ENCODE measurements at regions not wholly inside any gene's neighbourhood (a gene's known extent, or its start where the extent isn't known, plus 50 kb on each side); places are given as distances from the start of the nearest gene placed in this dataset.
"Not testable (repeated sequence)": the region's sequence is repeated elsewhere in the genome, so short reads cannot be mapped to it uniquely, and the experiment has no call there.

GRCh38 chr3:127045435-127046045, 62.6 kb downstream of the PLXNA1 start:
- DNase-seq = no peak

DNA sequence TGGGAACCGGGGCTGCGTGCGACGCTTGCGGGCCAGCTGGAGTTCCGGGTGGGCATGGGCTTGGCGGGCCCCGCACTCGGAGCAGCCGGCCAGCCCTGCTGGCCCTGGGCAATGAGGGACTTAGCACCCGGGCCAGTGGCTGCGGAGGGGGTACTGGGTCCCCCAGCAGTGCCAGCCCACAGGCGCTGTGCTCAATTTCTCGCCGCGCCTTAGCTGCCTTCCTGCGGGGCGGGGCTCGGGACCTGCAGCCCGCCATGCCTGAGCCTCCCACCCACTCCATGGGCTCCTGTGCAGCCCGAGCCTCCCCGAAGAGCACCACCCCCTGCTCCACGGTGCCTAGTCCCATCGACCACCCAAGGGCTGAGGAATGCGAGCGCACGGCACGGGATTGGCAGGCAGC, 63.8 kb downstream of the PLXNA1 start:
- DNase-seq = not testable (repeated sequence)

- no peak for DNase-seq
These were observed 66.5 kb downstream of the PLXNA1 start for GRCh38 chr3:127049393-127049792.

GRCh38 chr3:127050733-127051132, 67.8 kb downstream of the PLXNA1 start:
- DNase-seq = no peak

- DNase-seq = no peak
These were observed 69.2 kb downstream of the PLXNA1 start for GRCh38 chr3:127052121-127052561.

DNA sequence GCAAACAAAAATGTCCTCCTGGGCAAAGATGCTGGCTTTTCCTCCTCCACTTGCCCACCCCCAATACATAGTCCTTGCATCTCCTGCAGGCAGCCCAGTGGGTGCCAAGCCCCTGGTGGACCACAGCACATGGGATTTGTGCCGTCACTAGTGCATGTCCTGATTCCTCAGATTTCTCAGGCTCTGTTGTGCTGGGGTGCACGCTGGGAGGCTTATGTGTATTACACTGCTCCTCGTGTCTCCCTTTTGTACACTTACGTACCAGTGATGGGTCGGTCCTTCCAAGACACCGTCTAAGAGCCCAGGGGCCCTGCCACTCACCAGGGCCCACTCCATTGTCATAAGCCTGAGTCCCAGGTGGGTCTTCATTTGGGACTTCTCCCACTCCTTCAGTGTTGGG, 70.1 kb downstream of the PLXNA1 start:
- no peak for DNase-seq

DNA sequence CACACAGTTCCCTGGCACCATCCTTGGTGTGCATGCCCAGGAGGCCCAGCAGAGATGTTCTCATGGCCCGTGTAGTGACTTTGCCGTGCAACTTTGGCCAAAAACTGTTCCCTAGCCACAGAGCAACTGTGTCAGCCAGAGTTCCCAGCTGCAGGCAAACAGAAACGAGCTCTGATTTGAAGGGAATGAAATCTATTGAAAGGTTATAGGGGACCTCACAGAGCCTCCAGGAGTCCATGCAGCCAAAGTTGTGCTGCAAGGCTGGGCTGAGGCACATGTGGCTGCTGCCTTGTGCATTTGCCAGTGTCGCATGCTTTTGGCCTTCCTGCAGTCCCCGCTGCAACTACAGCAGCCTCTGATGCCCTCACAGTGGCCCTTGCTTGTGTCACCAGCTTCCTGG, 70.5 kb downstream of the PLXNA1 start:
- no peak for DNase-seq

DNA sequence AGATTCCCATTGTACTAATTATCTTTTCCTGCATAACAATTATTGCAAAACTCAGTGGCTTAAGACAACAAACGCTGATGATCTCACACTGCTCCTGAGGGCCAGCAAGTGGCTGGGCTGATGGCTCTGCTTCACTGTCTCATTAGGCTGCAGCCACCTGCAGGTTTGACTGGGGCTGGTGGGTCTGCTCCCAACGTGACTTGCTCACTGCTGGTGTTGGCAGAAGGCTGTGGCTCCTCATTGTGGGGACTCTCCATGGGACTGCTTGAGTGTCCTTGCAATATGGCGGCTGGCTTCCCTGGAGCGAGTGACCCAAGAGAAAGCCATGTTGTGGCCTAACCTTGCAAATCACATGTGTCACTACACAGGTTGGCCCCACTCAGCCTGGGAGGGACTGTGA, 71.1 kb downstream of the PLXNA1 start:
- DNase-seq = no peak

GRCh38 chr3:127056281-127056680, 73.4 kb downstream of the PLXNA1 start:
- DNase-seq = no peak

- DNase-seq = no peak
These were observed 74.1 kb downstream of the PLXNA1 start for GRCh38 chr3:127056976-127057375.

- DNase-seq = no peak
These were observed 76.2 kb downstream of the PLXNA1 start for GRCh38 chr3:127059072-127059471.

DNA sequence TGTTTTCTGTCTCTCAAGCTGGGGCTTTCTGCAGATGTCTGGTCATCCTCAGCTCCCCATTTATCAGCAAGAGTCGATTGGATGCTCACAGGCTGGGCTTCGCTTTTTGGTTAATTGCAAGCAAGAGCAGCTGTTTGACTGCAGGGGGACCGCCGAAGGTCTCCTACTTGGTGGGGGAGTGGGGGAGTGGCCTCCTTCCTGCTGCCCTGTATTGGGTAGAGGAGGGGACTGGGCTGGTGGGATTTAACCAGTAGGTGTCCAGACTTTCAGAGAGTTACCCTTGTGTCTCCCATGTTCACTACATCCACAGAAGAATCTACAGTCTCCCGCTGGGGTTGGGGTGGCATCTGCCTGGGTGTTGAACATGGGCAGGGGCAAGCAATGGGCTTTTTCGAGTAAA, 78.7 kb downstream of the PLXNA1 start:
- no peak for DNase-seq

GRCh38 chr3:127062926-127063325, 80.0 kb downstream of the PLXNA1 start:
- DNase-seq = no peak

GRCh38 chr3:127063916-127064315, 81.0 kb downstream of the PLXNA1 start:
- DNase-seq = no peak

DNA sequence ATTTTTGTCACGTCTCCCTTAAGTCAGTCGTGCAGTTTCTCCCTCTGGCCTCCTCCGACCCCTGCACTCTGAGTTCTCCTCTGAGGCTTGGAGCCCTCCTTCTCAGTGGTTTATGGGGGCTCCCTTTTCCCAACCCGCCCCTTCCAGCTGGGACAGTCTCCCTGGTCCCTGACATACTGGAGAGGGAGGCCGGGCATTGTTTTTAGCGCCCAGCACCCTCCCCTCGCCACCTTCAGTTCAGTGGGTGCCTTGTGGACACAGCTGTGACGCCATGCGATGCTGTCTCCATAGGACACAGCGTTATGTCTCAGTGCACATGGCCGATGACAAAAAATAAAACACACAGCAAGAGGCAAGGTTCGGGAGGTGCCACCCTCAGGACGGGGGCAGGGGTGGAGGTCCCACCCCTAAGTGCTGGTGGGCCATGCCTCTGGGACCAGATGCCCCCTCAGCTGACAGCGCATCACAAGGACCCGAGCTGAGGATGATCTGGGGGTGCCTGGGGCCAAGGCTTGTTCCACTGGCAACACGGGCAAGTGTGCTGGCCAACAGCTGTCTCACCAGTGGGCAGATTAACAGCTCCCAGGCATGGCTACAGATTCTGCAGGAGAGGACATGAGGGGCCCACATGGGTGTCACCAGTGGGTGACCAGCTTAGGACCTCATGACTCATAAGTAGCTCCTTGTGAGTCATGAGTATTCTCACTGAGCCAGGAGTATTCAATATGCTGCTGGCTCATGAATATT, 81.6 kb downstream of the PLXNA1 start:
- DNase-seq = no peak

DNA sequence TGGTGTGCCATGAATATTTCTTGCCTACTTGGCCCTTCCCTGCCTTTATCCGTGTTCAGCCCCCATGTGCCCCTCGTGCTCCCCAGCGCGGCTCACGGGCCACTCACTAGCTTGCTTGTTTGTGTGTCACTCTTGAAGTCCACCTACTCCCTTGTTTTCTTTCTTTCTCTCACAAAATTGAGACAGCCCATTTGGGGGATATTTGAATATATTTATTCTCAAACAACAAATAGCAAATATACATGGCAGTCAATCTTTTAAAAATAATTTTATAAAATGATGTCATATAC, 82.2 kb downstream of the PLXNA1 start:
- DNase-seq = no peak

DNA sequence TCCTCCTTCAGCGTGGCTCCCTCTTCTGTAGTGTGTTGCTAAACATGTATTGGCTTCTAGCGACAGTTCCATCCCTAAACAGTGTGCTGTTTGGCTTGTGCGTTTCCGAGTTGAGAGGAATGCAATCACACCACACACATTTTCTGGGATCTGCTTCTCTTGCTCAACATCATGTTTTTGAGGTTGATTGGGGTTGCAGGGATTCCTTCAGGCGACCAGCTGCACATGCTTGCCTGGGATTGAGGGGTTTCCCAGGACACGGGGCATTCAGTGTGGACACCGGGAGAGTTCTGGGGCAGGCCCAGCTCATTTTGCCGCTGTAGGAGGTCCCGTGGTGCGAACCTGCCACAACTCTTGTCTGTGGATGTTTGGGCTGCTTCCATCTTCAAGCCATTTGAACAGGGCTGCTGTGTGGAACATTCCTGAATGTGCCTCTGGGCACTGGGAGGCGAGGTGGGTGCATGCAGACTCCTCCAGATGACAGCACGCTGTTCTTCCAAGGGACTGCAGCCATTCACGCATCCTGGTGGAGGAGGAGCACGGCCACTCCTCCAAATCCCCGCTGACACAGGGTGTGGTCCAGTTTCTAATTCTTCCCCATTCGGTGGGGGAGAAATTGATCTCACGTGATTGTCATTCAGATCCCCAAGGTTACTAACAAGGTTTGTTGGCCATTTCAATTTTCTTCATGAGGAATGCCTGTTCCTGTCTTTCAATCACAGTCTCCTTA, 82.8 kb downstream of the PLXNA1 start:
- DNase-seq = peak in 2 of 56 donors; percentile 27 to 28

GRCh38 chr3:127066635-127067034, 83.7 kb downstream of the PLXNA1 start:
- DNase-seq = no peak

DNA sequence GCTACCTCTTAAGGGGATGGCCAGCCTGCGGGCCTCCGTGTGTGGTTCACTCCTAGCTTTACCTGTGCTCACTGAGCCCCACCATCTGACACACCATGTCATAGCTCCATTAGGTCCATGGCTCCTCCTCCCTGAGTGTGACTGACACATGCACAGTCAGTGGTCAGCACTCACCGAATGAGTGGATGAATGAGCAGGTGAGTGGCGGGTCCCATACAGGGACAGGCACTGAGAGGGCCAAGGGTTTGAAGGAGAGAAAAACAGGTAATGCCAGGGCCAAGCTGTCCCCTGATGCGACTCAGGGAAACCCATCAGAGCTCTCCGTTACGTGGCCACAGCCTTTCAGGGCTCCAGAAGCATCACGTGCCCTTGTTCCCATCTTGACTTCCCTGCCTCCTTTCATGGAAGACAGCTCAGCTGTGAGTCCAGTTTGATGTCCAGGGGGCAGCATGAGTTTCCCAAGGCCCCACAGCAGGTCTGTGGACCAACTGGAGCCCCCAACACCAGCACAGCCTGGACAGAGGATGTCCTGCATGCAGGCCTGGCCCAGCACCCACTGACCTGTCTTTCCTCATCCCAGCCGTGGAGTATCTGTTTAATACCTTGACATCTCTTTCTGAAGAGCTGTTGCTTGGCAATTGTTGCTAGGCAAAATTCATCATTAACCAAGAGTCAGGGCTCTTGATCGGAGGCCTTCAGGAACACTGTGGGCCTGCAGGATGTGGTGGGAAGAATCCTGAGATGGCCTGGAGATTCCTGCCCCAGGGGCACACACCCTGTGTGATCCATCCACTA, 84.4 kb downstream of the PLXNA1 start:
- DNase-seq = no peak

DNA sequence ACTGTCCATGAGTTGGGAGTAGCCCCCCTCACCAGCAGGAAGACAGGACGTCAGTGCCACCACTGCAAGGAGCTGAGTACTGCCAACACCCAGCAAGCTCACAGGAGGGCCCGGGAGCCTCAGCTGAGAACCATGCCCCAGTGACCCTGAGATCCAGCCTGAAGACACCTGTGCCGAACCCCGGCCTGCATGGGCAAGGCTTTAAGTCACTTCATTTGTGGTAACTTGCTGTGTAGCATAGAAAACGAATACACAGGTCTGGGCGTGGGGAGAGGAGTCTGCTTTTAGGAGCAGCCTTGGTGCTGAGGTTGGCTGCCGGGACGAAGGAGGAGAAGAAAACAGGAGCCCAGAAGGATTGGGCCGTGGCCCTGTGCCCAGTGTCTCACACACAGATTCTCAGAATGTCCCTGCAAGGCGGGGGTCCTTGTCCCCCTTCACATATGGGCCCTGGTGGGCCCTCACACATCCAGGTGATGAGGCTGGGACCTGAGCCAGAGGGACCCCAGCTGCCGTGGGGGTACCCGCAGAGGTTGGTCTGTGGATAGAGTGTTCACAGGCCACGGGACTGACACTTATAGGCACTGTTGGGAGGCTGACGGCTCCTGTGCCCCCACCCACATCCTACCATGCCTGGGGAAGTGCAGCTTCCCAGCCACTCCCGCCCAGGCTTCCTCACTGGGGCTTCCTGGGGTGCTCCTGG, 85.3 kb downstream of the PLXNA1 start:
- DNase-seq = no peak

DNA sequence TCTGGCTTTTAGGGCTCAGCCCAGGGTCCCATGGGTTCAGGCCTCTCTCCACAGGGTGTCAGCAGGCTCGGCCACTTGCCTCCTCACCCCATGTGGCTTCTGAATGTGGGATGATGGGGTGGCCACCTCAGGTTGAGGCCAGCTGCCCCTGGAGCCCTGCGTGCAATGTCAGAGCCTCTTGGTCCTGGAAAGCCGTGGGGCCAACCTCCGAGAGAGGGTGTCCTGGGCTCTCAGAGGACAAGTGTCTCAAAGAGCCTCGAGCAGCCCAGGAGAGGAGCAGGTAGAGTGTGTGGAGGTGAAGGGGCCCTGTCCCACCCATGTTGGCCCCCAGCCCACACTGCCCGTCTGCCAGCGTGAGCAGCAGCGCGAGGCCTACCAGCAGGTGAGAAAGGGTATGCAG, 86.0 kb downstream of the PLXNA1 start:
- no peak for DNase-seq
